ENCODE measurements at regions not wholly inside any gene's neighbourhood (a gene's known extent, or its start where the extent isn't known, plus 50 kb on each side); places are given as distances from the start of the nearest gene placed in this dataset.

GRCh38 chr11:111435046-111435698, 56.1 kb upstream of the POU2AF1 start:
- intact Hi-C loops (cut with micrococcal nuclease): no loop called here
- no peaks in the 10 kb centered on the region for H3K27me3 Mint-ChIP-seq
- Histone ChIP-seq H3K27me3 (replicated peaks in 1 of 4; ENCODE audit: control extremely low read depth in 1 of 4, control insufficient read depth in 3 of 4, insufficient read depth in 4 of 4, low read length in 3 of 4) (peaks cover 0 to 4% (median 1%) of the 10 kb centered on the region in 4 experiments), H3K9me3 (ENCODE audit: control extremely low read depth in 1 of 3, control insufficient read depth in 2 of 3, insufficient read depth in 1 of 3, low read length in 2 of 3) (peaks cover 0 to 2% (median 0%) of the 10 kb centered on the region in 3 donors), H3K36me3 (replicated peaks in 1 of 2; ENCODE audit: control extremely low read depth in 1 of 2, control insufficient read depth in 1 of 2, extremely low read depth in 1 of 2, insufficient read depth in 2 of 2, low read length in 1 of 2) (no peaks in the 10 kb centered on the region), H4K20me1 (ENCODE audit: control insufficient read depth, insufficient read depth, low read length, poor library complexity, severe bottlenecking) (no peaks in the 10 kb centered on the region), H3K4me2 (replicated peaks; ENCODE audit: low read depth, low read length, poor library complexity, severe bottlenecking) (no peak overlapping the region), H3K9ac (ENCODE audit: low read length) (no peak overlapping the region), H3K4me1 (ENCODE audit: control insufficient read depth in 2 of 2, insufficient read depth in 2 of 2, low read length in 2 of 2) (peaks cover 15 to 29% of the 10 kb centered on the region in 2 donors), H3K4me3 (ENCODE audit: control extremely low read depth in 1 of 5, extremely low read depth in 1 of 5, insufficient read depth in 1 of 5, low read depth in 2 of 5, low read length in 4 of 5) (no peak overlapping the region), H3K27ac (ENCODE audit: low read length in 2 of 2) (no peak overlapping the region), H3K79me2 (ENCODE audit: control insufficient read depth, insufficient read depth, low read length) (no peaks in the 10 kb centered on the region), H2AFZ (ENCODE audit: insufficient read depth, low read depth, low read length, poor library complexity, severe bottlenecking) (no peak overlapping the region)
- H3K4me1 Mint-ChIP-seq: peaks cover 32% of the 10 kb centered on the region
- no peaks in the 10 kb centered on the region for H3K9me3 Mint-ChIP-seq (ENCODE audit: insufficient read depth)
- 39% methylated on average over 7 of the region's 12 CpGs for WGBS (ENCODE audit: insufficient coverage)
- no peak overlapping the region for H3K27ac Mint-ChIP-seq
- CTCF ChIA-PET: interaction anchor here (1.5 to 14.5 kb wide), 5 partner anchors 8 to 152 kb away, joined by 3 to 112 read pairs (median 14); no protein-coding TSS in a partner anchor
- TF ChIP-seq CTCF (IDR thresholded peaks at IDR 0.05) (no peak), EZH2 (IDR thresholded peaks at IDR 0.05; ENCODE audit: borderline replicate concordance, insufficient read depth, low read depth, low read length, poor library complexity, severe bottlenecking) (no peak)
- ATAC-seq (ENCODE audit: low read depth) (no peak), DNase-seq (no peak)
- H3K4me3 Mint-ChIP-seq: no peak overlapping the region
- POLR2A ChIA-PET: no interaction called here

DNA sequence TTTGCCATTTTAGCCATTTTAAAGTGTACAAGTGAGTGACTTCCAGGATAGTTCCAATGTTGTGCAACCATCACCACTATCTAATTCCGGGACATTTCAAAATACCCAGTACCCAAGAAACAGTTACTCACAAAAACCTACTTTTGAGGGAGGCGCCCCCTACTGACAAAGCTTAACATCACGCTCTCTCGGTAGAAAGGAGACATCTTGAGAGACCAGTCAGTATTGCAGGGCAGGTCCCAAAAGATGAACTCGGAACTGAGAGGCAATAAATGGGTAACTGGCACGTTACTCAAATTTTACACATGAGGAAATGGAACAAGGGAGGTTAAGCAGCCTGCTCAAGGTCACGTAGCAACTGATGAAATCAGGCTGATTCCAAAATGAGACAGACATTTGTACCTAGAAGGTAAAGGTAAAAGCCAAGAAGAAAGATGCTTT, 50.0 kb upstream of the POU2AF1 start:
- H3K79me2 ChIP-seq (ENCODE audit: control insufficient read depth, insufficient read depth, low read length): peaks cover 10% of the 10 kb centered on the region
- H3K4me1 Mint-ChIP-seq: peaks cover 5% of the 10 kb centered on the region
- peaks cover 0 to 4% (median 0%) of the 10 kb centered on the region in 4 experiments for H3K27me3 ChIP-seq (replicated peaks in 1 of 4; ENCODE audit: control extremely low read depth in 1 of 4, control insufficient read depth in 3 of 4, insufficient read depth in 4 of 4, low read length in 3 of 4)
- H3K9me3 Mint-ChIP-seq (ENCODE audit: insufficient read depth): no peaks in the 10 kb centered on the region
- ATAC-seq (ENCODE audit: low read depth) (peak; percentile 89), DNase-seq (peak; percentile 75)
- H3K9ac ChIP-seq (ENCODE audit: low read length): no peak overlapping the region
- H3K4me3 ChIP-seq (ENCODE audit: control extremely low read depth in 1 of 5, extremely low read depth in 1 of 5, insufficient read depth in 1 of 5, low read depth in 2 of 5, low read length in 4 of 5): no peak overlapping the region
- H3K27ac Mint-ChIP-seq: no peak overlapping the region
- ChIA-PET POLR2A (interaction anchor here (0.6 to 1.1 kb wide), 3 partner anchors 50 to 551 kb away, joined by 3 to 8 read pairs (median 3); partner anchors contain the start of gene POU2AF1), CTCF (interaction anchor here (0.6 to 27.6 kb wide), 34 partner anchors 10 to 1231 kb away, joined by 3 to 922 read pairs (median 4); partner anchors contain the start of genes POU2AF1 and POU2AF3)
- intact Hi-C loops (cut with micrococcal nuclease): loop anchor here (1.0 to 10.0 kb wide), 2 partner anchors 146 to 714 kb away; partner anchors contain the start of gene ARHGAP20
- H3K4me3 Mint-ChIP-seq: no peak overlapping the region
- peak overlapping the region; percentile 12 for H2AFZ ChIP-seq (ENCODE audit: insufficient read depth, low read depth, low read length, poor library complexity, severe bottlenecking)
- no peak overlapping the region for H3K4me2 ChIP-seq (replicated peaks; ENCODE audit: low read depth, low read length, poor library complexity, severe bottlenecking)
- no peak overlapping the region for H3K27ac ChIP-seq (ENCODE audit: low read length in 2 of 2)
- H4K20me1 ChIP-seq (ENCODE audit: control insufficient read depth, insufficient read depth, low read length, poor library complexity, severe bottlenecking): no peaks in the 10 kb centered on the region
- H3K4me1 ChIP-seq (ENCODE audit: control insufficient read depth in 2 of 2, insufficient read depth in 2 of 2, low read length in 2 of 2): no peaks in the 10 kb centered on the region
- WGBS (ENCODE audit: insufficient coverage): 41% methylated on average over 6 of the region's 7 CpGs
- H3K9me3 ChIP-seq (ENCODE audit: control extremely low read depth in 1 of 3, control insufficient read depth in 2 of 3, insufficient read depth in 1 of 3, low read length in 2 of 3): no peaks in the 10 kb centered on the region
- H3K27me3 Mint-ChIP-seq: no peaks in the 10 kb centered on the region
- no peak for TF ChIP-seq EZH2 (IDR thresholded peaks at IDR 0.05; ENCODE audit: borderline replicate concordance, insufficient read depth, low read depth, low read length, poor library complexity, severe bottlenecking)
- TF ChIP-seq CTCF (IDR thresholded peaks at IDR 0.05): peak; percentile 81
- H3K36me3 ChIP-seq (replicated peaks in 1 of 2; ENCODE audit: control extremely low read depth in 1 of 2, control insufficient read depth in 1 of 2, extremely low read depth in 1 of 2, insufficient read depth in 2 of 2, low read length in 1 of 2): no peaks in the 10 kb centered on the region
